ENCODE measurements at regions not wholly inside any gene's neighbourhood (a gene's known extent, or its start where the extent isn't known, plus 50 kb on each side); places are given as distances from the start of the nearest gene placed in this dataset.

DNA sequence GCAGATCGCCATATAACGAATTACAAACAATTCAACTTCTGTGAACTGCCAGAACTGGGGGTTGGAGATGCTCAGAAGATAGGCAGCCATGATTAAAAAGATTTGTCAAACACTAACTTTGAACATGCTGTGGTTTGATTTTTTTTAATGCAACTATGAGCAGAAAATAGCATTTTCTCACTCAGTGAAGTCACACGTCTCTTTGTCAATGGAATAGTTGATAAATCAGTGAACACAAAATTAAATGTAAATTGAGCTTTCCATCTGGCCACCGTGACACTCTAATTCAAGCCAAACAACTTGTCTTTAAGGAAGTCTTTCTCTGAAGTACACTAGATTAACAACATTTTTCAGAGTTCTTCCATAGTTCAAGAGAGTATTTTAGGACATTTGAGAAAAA, 228.6 kb upstream of the LINC00305 start:
- no peaks in the 10 kb centered on the region for H3K27me3 ChIP-seq (ENCODE audit: insufficient read depth, low read length)
- H3K79me2 ChIP-seq (ENCODE audit: insufficient read depth, low read length), result no peaks in the 10 kb centered on the region
- no peak overlapping the region for H3K23ac ChIP-seq (ENCODE audit: insufficient read length, low read depth, low read length)
- H3K4me2 ChIP-seq (ENCODE audit: insufficient read depth, insufficient read length, low read length), result no peak overlapping the region
- H3T11ph ChIP-seq (ENCODE audit: low read length), result no peak overlapping the region
- TF ChIP-seq CTCF (conservative IDR thresholded peaks at IDR 0.05), result no peak
- no peak overlapping the region for H4K8ac ChIP-seq (replicated peaks; ENCODE audit: insufficient read length, low read depth, low read length)
- WGBS (ENCODE audit: extremely low coverage, insufficient read length, low lambda C conversion rate), result no CpG with 5 or more reads among the region's 4 CpGs
- no peaks in the 10 kb centered on the region; the same call in 1 of the 2 replicates for H3K4me1 ChIP-seq (ENCODE audit: insufficient read depth, low read length)
- Mint-ChIP-seq H3K27me3 (ENCODE audit: low read depth) (no peaks in the 10 kb centered on the region), H3K4me3 (no peak overlapping the region), H3K4me1 (peaks cover 6 to 7% of the 10 kb centered on the region in 2 experiments), H3K36me3 (ENCODE audit: insufficient read depth in 1 of 3, low read depth in 3 of 3) (peaks cover 2 to 33% (median 4%) of the 10 kb centered on the region in 3 experiments; a peak in 6 of 7 replicates), H3K9me3 (peaks cover 8 to 14% of the 10 kb centered on the region in 2 experiments; a peak in 4 of 5 replicates), H3K27ac (no peak overlapping the region)
- no peak for DNase-seq
- H3K14ac ChIP-seq (ENCODE audit: insufficient read depth, low read length), result no peak overlapping the region
- no peak overlapping the region for H3K56ac ChIP-seq (ENCODE audit: insufficient read length, low read depth, low read length)
- no peaks in the 10 kb centered on the region for H3K79me1 ChIP-seq (ENCODE audit: insufficient read depth, low read depth, low read length, poor library complexity, severe bottlenecking)
- no peak overlapping the region for H3K18ac ChIP-seq (ENCODE audit: insufficient read length, low read depth, low read length)
- H4K20me1 ChIP-seq (ENCODE audit: control insufficient read depth, insufficient read depth, insufficient read length), result no peaks in the 10 kb centered on the region
- no peak overlapping the region for H2AK5ac ChIP-seq (ENCODE audit: insufficient read length, low read length)
- no peak overlapping the region for H2BK12ac ChIP-seq (ENCODE audit: insufficient read length, low read depth, low read length)
- no peak overlapping the region for H2BK15ac ChIP-seq (ENCODE audit: low read depth, low read length)
- no peak overlapping the region for H3K4ac ChIP-seq (ENCODE audit: low read depth, low read length)
- no peak overlapping the region for H2BK5ac ChIP-seq (ENCODE audit: insufficient read length, low read length)
- H2AFZ ChIP-seq (ENCODE audit: low read length), result no peak overlapping the region
- H2BK20ac ChIP-seq (ENCODE audit: low read depth, low read length, poor library complexity, severe bottlenecking), result no peak overlapping the region
- no peak overlapping the region for H3K9ac ChIP-seq (ENCODE audit: extremely low read depth, insufficient read length, low read length)
- no peak overlapping the region for H4K5ac ChIP-seq (ENCODE audit: insufficient read length, low read depth, low read length)
- H3K23me2 ChIP-seq (ENCODE audit: insufficient read length, low read depth, low read length, poor library complexity, severe bottlenecking), result no peaks in the 10 kb centered on the region
- H4K91ac ChIP-seq (ENCODE audit: insufficient read length, low read depth, low read length), result no peak overlapping the region
- H3K27ac ChIP-seq (ENCODE audit: insufficient read length, low read depth, low read length), result no peak overlapping the region
- no peaks in the 10 kb centered on the region for H3K9me3 ChIP-seq (ENCODE audit: control insufficient read depth, low read depth, low read length)
- H2BK120ac ChIP-seq (ENCODE audit: low read depth, low read length, poor library complexity, severe bottlenecking), result no peak overlapping the region
